ENCODE measurements at regions not wholly inside any gene's neighbourhood (a gene's known extent, or its start where the extent isn't known, plus 50 kb on each side); places are given as distances from the start of the nearest gene placed in this dataset.

DNA sequence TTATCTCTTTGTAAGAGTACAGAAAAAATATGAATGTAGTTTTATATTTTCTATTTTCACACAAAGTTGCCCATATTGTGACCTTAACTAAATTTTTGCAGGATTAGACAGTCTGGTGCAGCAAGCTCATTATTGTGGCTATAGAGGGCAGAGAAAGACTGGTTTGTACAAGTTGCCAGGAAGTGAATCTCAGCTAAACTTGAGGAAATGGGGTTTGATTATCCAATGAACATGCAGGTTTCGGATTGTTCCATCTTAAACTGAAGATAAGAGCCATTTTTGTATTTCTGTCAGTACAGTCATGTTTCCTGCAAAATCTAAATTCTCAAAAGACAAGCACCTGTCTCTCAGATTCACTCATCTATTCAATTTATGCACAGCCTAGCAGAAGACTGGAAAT lies 390.9 kb downstream of the MMUT start:
- intact Hi-C loops (cut with DNase I): no loop called here
- DNase-seq (ENCODE audit: extremely low spot score): no peak
- Histone ChIP-seq H3K9me3 (no peaks in the 10 kb centered on the region), H3K27ac (replicated peaks in 1 of 4) (no peak overlapping the region), H3K4me1 (no peaks in the 10 kb centered on the region), H3K4me3 (no peak overlapping the region), H3K36me3 (no peaks in the 10 kb centered on the region), H3K27me3 (no peaks in the 10 kb centered on the region)
- no peak for TF ChIP-seq POLR2AphosphoS5 (IDR thresholded peaks at IDR 0.05)
- TF ChIP-seq POLR2A (IDR thresholded peaks at IDR 0.05; ENCODE audit: low read depth): no peak
- no peak for TF ChIP-seq EP300 (IDR thresholded peaks at IDR 0.05)
- TF ChIP-seq, protein P1, sequence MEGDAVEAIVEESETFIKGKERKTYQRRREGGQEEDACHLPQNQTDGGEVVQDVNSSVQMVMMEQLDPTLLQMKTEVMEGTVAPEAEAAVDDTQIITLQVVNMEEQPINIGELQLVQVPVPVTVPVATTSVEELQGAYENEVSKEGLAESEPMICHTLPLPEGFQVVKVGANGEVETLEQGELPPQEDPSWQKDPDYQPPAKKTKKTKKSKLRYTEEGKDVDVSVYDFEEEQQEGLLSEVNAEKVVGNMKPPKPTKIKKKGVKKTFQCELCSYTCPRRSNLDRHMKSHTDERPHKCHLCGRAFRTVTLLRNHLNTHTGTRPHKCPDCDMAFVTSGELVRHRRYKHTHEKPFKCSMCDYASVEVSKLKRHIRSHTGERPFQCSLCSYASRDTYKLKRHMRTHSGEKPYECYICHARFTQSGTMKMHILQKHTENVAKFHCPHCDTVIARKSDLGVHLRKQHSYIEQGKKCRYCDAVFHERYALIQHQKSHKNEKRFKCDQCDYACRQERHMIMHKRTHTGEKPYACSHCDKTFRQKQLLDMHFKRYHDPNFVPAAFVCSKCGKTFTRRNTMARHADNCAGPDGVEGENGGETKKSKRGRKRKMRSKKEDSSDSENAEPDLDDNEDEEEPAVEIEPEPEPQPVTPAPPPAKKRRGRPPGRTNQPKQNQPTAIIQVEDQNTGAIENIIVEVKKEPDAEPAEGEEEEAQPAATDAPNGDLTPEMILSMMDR (IDR thresholded peaks at IDR 0.05): no peak
- WGBS: 75% methylated on average over 1 of the region's 1 CpG

DNA sequence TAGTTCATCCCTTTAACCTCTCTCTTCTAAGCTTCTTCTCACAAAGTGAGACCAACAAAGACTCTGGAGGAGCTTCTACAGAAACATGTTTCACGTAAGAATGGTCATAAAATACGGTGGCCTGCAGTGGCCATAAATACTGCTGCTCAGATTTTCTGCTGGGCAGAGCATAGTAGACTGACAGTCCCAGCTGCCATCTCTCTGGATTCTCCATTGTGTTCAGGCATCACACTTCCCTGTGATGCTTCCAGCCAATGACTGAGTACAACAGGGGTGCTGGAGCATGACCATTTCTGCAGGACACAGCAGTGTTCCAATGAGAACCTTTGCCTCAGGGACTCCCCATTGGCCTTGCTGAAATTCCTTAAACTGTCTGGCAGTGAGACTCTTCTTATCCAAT lies 392.6 kb downstream of the MMUT start:
- intact Hi-C loops (cut with DNase I): no loop called here
- no peak for DNase-seq (ENCODE audit: extremely low spot score)
- Histone ChIP-seq H3K27me3 (no peaks in the 10 kb centered on the region), H3K9me3 (no peaks in the 10 kb centered on the region), H3K4me3 (no peak overlapping the region), H3K4me1 (no peaks in the 10 kb centered on the region), H3K27ac (replicated peaks in 1 of 4) (no peak overlapping the region), H3K36me3 (no peaks in the 10 kb centered on the region)
- 78% methylated on average over 2 of the region's 2 CpGs for WGBS
- TF ChIP-seq POLR2A (IDR thresholded peaks at IDR 0.05; ENCODE audit: low read depth) (no peak), POLR2AphosphoS5 (IDR thresholded peaks at IDR 0.05) (no peak), EP300 (IDR thresholded peaks at IDR 0.05) (no peak)
- TF ChIP-seq, protein P1 (IDR thresholded peaks at IDR 0.05): no peak

DNA sequence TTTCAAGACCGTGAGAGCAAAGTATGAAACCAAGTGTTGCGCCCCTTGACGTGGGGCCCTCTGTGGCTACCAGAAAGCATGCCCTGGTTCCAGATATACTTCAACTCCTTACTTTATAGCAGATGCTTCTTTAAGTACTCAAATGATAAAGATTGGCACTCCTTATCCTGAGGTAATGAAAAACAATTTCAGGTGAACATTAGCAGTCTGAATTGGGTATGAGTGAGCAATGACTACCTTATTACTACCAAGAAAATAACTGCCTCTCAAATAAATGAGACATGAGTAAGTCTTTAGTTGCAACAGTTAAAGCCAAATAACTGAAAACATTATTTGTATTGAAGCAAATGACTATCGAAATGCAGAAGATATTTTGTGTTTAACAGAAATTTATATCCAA lies 408.7 kb downstream of the MMUT start:
- DNase-seq (ENCODE audit: extremely low spot score): no peak
- no peak for TF ChIP-seq EP300 (IDR thresholded peaks at IDR 0.05)
- TF ChIP-seq, protein P1 (IDR thresholded peaks at IDR 0.05): no peak
- TF ChIP-seq POLR2A (IDR thresholded peaks at IDR 0.05; ENCODE audit: low read depth): no peak
- no peak for TF ChIP-seq POLR2AphosphoS5 (IDR thresholded peaks at IDR 0.05)
- H3K27ac ChIP-seq (replicated peaks in 1 of 4): no peak overlapping the region
- WGBS: 88% methylated on average over 4 of the region's 4 CpGs
- no peaks in the 10 kb centered on the region for H3K4me1 ChIP-seq
- H3K9me3 ChIP-seq: no peaks in the 10 kb centered on the region
- no peak overlapping the region for H3K4me3 ChIP-seq
- intact Hi-C loops (cut with DNase I): no loop called here
- H3K36me3 ChIP-seq: no peaks in the 10 kb centered on the region
- no peaks in the 10 kb centered on the region for H3K27me3 ChIP-seq

GRCh38 chr6:49052901-49053300 lies 410.2 kb downstream of the MMUT start:
- H3K4me1 ChIP-seq: no peaks in the 10 kb centered on the region
- WGBS: 83% methylated on average over 2 of the region's 2 CpGs
- no peak overlapping the region for H3K4me3 ChIP-seq

DNA sequence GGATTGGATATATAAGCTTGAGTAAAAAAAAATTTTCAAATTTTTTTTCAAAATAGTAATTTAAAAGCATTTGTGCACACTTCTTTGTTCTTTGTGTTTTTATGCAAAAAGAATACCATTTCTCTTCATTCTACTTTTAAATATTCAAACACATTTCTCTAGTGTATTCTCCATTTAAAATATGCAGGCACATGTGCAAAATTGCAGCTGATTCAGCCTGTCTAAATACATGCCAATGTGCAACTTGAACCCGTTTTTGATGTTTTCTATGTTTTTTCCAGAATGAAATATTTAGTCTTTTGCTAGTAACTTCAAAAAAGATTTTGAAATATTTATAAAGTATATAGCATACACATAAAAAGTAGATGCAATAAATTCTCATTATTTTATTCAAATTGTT lies 411.8 kb downstream of the MMUT start:
- intact Hi-C loops (cut with DNase I): no loop called here
- TF ChIP-seq POLR2A (IDR thresholded peaks at IDR 0.05; ENCODE audit: low read depth) (no peak), EP300 (IDR thresholded peaks at IDR 0.05) (no peak), POLR2AphosphoS5 (IDR thresholded peaks at IDR 0.05) (no peak)
- TF ChIP-seq, protein P1 (IDR thresholded peaks at IDR 0.05): no peak
- Histone ChIP-seq H3K4me1 (no peaks in the 10 kb centered on the region), H3K36me3 (no peaks in the 10 kb centered on the region), H3K9me3 (no peaks in the 10 kb centered on the region), H3K27ac (replicated peaks in 1 of 4) (no peak overlapping the region), H3K27me3 (no peaks in the 10 kb centered on the region), H3K4me3 (no peak overlapping the region)
- 72% methylated on average over 1 of the region's 1 CpG for WGBS
- no peak for DNase-seq (ENCODE audit: extremely low spot score)

More at GRCh38 chr6:49052901-49053300, 410.2 kb downstream of the MMUT start:
- Histone ChIP-seq H3K27me3 (no peaks in the 10 kb centered on the region), H3K9me3 (no peaks in the 10 kb centered on the region), H3K27ac (replicated peaks in 1 of 4) (no peak overlapping the region), H3K36me3 (no peaks in the 10 kb centered on the region)
- no peak for DNase-seq (ENCODE audit: extremely low spot score)
- intact Hi-C loops (cut with DNase I): no loop called here
- TF ChIP-seq POLR2A (IDR thresholded peaks at IDR 0.05; ENCODE audit: low read depth) (no peak), EP300 (IDR thresholded peaks at IDR 0.05) (no peak), POLR2AphosphoS5 (IDR thresholded peaks at IDR 0.05) (no peak)
- TF ChIP-seq, protein P1 (IDR thresholded peaks at IDR 0.05): no peak

Data from esophagus muscularis mucosa (tissue), 4 donors.